ENCODE measurements at regions not wholly inside any gene's neighbourhood (a gene's known extent, or its start where the extent isn't known, plus 50 kb on each side); places are given as distances from the start of the nearest gene placed in this dataset.
"Not testable (repeated sequence)": the region's sequence is repeated elsewhere in the genome, so short reads cannot be mapped to it uniquely, and the experiment has no call there.

- no peak for DNase-seq
Measured at GRCh38 chr11:92109466-92109865, 115.2 kb upstream of the FAT3 start.

GRCh38 chr11:92107331-92107730 is 117.3 kb upstream of the FAT3 start:
- no peak for DNase-seq

DNA sequence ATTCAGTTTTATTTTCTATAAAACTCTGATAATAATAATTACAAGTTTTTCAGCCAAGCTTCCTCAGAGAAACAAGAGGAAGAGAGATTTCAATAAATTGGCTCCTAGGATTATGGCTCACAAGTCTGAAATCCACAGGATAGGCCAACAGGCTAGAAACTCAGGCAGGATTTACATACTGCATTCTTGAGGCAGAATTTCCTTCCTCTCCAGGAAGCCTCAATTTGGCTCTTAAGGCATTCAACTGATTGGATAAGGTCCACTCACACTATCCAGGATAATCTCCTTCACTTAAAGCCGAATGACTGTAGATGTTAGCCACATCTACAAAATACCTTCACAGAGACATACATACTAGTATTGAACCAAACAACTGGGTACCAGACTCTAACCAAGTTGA is 120.3 kb upstream of the FAT3 start:
- no peak for DNase-seq

DNA sequence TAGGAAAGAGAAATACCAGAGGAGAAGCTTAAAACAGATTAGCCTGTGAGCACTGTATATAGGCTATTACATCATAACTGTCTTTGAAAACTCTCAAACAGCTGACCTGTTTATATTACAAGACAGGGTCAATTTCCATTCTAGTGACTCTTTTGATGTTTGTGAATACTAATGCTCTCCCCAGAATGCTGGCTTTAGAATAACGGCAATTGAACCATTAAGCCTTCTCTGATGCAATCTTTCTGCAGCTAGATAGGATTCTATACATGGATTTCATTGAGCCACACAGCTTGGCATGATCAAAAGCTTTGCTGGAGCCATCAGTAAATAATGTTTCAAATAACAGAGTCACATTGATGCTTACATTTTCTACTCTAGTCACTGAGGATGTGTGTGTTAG is 122.7 kb upstream of the FAT3 start:
- no peak for DNase-seq

DNA sequence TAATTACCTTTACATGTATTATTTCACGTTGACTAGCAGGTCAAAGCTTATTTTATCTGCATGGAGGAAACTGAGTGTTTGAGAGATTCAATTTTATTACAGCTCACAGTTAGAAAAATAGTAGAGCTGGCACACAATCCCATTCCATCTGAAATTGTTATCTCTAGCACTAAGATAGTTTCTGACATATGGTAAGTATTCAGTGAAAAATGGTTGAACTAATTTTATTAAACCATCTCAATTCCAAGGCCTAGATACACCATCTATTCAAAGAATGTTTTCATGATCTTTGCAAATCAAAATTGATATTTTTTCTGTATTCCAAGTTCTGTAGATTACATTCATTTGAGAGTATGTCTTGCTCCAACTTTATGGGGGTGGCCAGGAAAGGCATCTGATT is 125.4 kb upstream of the FAT3 start:
- no peak for DNase-seq

DNA sequence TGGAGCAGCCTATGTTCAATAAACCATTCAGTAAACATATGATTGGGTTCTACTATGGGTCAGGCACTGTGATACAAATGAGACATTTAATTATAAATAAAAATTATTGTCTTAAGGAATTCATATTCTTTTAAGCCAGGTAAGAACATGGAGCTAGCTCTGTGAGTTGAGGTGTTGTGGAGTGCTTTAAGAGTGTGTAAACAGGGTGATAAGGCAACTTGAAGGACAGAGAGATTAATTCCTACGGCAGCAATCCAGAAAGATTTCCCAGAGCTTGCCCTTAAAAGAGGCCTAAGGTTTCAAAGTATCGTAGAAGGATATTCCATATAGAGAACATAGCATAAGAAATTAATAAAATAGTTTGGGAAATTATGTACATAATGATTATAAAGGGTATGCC is 126.4 kb upstream of the FAT3 start:
- DNase-seq = no peak

GRCh38 chr11:92087725-92088537 is 136.7 kb upstream of the FAT3 start:
- DNase-seq = no peak

DNA sequence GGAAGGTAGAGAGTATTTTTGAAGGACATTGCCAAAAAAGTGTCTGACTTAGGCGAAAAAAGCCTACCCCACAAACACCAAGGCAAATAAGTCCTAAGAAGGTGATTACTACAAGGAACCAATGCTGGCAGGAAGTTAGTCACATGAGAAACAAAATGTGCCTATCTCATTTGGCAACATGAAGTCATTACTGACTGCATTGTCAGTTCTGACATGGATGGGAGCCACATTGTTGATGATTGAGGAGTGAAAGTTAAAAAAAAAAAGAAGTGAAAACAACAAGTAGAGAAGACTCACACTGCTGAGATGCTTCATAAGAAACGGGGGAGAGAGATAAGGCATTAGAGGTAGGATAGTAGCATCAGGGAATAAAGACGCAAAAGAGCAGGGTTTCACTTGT is 141.5 kb upstream of the FAT3 start:
- DNase-seq = no peak

- no peak for DNase-seq
Measured at GRCh38 chr11:92082652-92083051, 142.0 kb upstream of the FAT3 start.

DNA sequence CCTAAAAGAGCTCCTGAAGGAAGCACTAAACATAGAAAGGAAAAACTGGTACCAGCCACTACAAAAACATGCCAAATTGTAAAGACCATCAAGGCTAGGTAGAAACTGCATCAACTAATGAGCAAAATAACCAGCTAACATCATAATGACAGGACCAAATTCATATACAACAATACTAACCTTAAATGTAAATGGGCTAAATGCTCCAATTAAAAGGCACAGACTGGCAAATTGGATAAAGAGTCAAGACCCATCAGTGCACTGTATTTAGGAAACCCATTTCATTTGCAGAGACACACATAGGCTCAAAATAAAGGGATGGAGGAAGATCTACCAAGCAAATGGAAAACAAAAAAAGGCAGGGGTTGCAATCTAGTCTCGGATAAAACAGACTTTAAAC is 150.1 kb upstream of the FAT3 start:
- DNase-seq = not testable (repeated sequence)

- no peak for DNase-seq
Measured at GRCh38 chr11:92071660-92072059, 153.0 kb upstream of the FAT3 start.

- no peak for DNase-seq
Measured at GRCh38 chr11:92070026-92070889, 154.4 kb upstream of the FAT3 start.

DNA sequence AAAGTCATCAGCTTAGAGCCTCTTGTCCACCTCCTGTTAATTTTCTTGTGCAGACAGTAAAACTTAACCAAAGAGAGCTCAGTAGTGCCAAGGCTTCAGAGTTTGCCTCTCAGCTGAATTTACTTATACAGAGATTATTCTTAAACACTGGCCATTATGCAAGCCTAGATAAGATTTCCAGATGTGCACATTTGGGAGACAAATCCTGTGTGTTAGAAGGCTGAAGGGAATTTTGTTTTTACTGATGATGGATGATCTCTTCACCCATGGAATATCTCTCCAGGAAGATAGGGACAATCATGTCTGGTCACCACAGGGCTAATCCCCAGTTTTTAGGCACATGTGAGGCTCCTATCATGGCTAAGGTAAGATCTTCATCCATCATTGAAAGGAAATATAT is 157.6 kb upstream of the FAT3 start:
- no peak for DNase-seq

DNA sequence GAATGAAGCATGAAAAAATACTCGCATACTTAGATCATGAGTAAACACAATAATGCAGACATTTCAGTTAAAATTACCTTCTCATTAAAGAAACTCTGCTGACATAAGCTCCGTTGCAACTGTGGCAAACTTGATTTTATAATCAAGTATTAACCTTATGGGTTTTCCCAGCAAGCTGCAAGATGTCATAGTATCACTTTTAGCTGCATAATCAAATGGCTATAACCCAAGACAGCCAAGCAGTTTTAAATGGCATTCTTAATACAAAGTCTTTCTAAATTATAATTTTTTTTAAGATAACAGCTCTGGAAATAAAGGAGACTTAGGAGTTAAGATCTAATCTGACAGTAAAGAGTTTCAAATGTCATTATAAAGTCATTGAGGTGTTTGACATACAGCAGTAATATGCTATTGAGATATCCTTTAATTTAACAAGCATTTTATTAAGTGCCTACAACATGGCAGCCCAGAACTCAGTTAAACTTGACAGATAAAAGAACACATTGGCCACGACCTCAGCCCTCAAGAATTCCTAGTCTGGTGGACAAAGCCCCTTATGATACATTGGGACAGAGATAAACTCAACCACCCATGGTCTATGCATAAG is 163.1 kb upstream of the FAT3 start:
- no peak for DNase-seq

GRCh38 chr11:92057849-92058442 is 166.7 kb upstream of the FAT3 start:
- DNase-seq = no peak

- no peak for DNase-seq
Measured at GRCh38 chr11:92053216-92053615, 171.4 kb upstream of the FAT3 start.

DNA sequence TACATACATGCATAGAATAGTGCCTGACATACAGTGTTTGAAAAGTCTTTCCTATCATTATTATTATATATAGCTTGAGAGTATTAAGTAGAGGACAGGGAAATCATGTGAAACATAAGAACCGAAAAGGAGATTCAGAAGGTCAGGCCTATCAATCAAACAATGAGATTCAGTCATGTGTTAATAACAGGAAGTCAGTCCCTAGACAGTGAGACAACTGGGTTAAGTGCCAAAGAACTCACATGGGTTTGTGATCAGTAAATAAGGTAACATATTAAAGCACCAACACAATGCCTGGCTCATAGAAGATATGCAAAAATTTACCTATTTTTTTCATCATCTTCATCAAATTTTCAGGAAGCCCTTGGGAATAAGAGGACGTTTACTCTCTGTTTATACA is 174.3 kb upstream of the FAT3 start:
- no peak for DNase-seq

GRCh38 chr11:92048415-92048814 is 176.2 kb upstream of the FAT3 start:
- no peak for DNase-seq

DNA sequence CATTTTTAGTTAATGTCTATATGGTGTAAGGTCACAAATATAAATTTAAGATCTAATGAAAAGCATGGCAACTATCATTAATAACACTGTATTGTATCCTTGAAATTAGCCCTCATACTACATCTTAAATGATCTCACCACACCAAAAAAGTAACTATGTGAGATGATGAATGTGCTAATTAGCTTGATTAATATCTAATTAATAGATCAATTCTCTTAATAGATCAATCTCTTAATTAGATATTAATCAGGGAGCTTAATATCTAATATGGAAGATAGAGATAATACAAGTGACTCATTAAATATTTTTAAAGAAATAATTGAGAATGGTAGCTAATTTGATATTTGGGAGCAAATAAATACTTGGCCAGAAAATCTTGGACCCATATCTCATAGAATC is 178.5 kb upstream of the FAT3 start:
- no peak for DNase-seq

GRCh38 chr11:92045301-92045700 is 179.3 kb upstream of the FAT3 start:
- no peak for DNase-seq

GRCh38 chr11:92035488-92035887 is 189.1 kb upstream of the FAT3 start:
- DNase-seq = no peak

GRCh38 chr11:92027136-92027535 is 197.5 kb upstream of the FAT3 start:
- DNase-seq = not testable (repeated sequence)

GRCh38 chr11:92026664-92027063 is 198.0 kb upstream of the FAT3 start:
- no peak for DNase-seq
